Neural progenitor cell (in vitro differentiated cells): ENCODE measurements at regions not wholly inside any gene's neighbourhood (a gene's known extent, or its start where the extent isn't known, plus 50 kb on each side); places are given as distances from the start of the nearest gene placed in this dataset.

Experiments
- DNase-seq: peaks from one replicate; pipeline ENCODE4 v3.0.0-alpha.2; 2016; ENCODE audit warnings: low spot score
- H2AFZ ChIP-seq: fragments of 200-600 bp; sonication (generic); replicated peaks from 2 replicates; pipeline ENCODE4 v1.6.1; 2016; ENCODE audit warnings: antibody characterized with exemption
- H3F3A ChIP-seq: fragments of 200-600 bp; sonication (generic); 2 replicates; pipeline ENCODE4 v1.6.1; 2016; ENCODE audit warnings: antibody characterized with exemption, low read depth
- H3K27ac ChIP-seq: fragments of 200-600 bp; sonication (generic); 2 replicates; pipeline ENCODE4 v1.5.1; 2016; ENCODE audit warnings: mild to moderate bottlenecking
- H3K27me3 ChIP-seq: fragments of 200-600 bp; sonication (generic); 2 replicates; pipeline ENCODE4 v1.6.1; 2016; ENCODE audit warnings: mild to moderate bottlenecking, moderate library complexity
- H3K36me3 ChIP-seq: fragments of 200-600 bp; sonication (generic); 2 replicates; pipeline ENCODE4 v1.5.1; 2016
- H3K4me1 ChIP-seq: fragments of 200-600 bp; sonication (generic); 2 replicates; pipeline ENCODE4 v1.6.1; 2016; ENCODE audit warnings: mixed run types
- H3K4me2 ChIP-seq: fragments of 200-600 bp; sonication (generic); 2 replicates; pipeline ENCODE4 v1.6.1; 2016
- H3K4me3 ChIP-seq: fragments of 200-600 bp; sonication (generic); 2 replicates; pipeline ENCODE4 v1.5.1; 2016
- H3K79me2 ChIP-seq: fragments of 200-600 bp; sonication (generic); 2 replicates; pipeline ENCODE4 v1.6.1; 2016; ENCODE audit warnings: low read depth
- H3K9ac ChIP-seq: fragments of 200-600 bp; sonication (generic); 2 replicates; pipeline ENCODE4 v1.6.1; 2016
- H3K9me3 ChIP-seq: fragments of 200-600 bp; sonication (generic); 2 replicates; pipeline ENCODE4 v1.5.1; 2016; ENCODE audit warnings: low read depth
- H4K20me1 ChIP-seq: fragments of 200-600 bp; sonication (generic); 2 replicates; pipeline ENCODE4 v1.6.1; 2016; ENCODE audit warnings: low read depth
- H3K27ac Mint-ChIP-seq: 3 replicates; pipeline ENCODE4 v1.8.0; 2021; ENCODE audit warnings: mixed read lengths
- H3K27me3 Mint-ChIP-seq: 2 replicates; pipeline ENCODE4 v1.8.0; 2022; ENCODE audit warnings: low read depth, mild to moderate bottlenecking, inconsistent platforms, moderate library complexity, mixed read lengths; ENCODE audit not compliant: insufficient read depth
- H3K36me3 Mint-ChIP-seq: 3 replicates; pipeline ENCODE4 v1.8.0; 2021; ENCODE audit warnings: mixed read lengths
- H3K4me1 Mint-ChIP-seq: 3 replicates; pipeline ENCODE4 v1.8.0; 2021; ENCODE audit warnings: mixed read lengths
- H3K4me3 Mint-ChIP-seq: 3 replicates; pipeline ENCODE4 v1.8.0; 2021; ENCODE audit warnings: mild to moderate bottlenecking, moderate library complexity, mixed read lengths
- H3K9me3 Mint-ChIP-seq: 3 replicates; pipeline ENCODE4 v1.8.0; 2020; ENCODE audit warnings: mixed read lengths
- CTCF ChIP-seq: fragments of 200-600 bp; sonication (generic); IDR thresholded peaks from 2 replicates; pipeline ENCODE4 v1.5.1; 2017; ENCODE audit warnings: antibody characterized with exemption, mild to moderate bottlenecking
- EZH2 ChIP-seq: fragments of 200-600 bp; sonication (generic); IDR thresholded peaks from 2 replicates; pipeline ENCODE4 v1.6.1; 2017; ENCODE audit warnings: antibody characterized with exemption, mild to moderate bottlenecking, moderate library complexity
- EZH2phosphoT487 ChIP-seq: fragments of 200-600 bp; sonication (generic); IDR thresholded peaks from 2 replicates; pipeline ENCODE4 v1.6.1; 2017; ENCODE audit warnings: antibody characterized with exemption

- H3K4me3 ChIP-seq, result no peak overlapping the region
- no peak overlapping the region for H3K9ac ChIP-seq
- no peaks in the 10 kb centered on the region for H3K9me3 ChIP-seq
- no peaks in the 10 kb centered on the region for H3K27me3 Mint-ChIP-seq
- no peaks in the 10 kb centered on the region for H3F3A ChIP-seq
- no peak for DNase-seq
- no peak overlapping the region for H3K4me2 ChIP-seq
- H3K27me3 ChIP-seq, result no peaks in the 10 kb centered on the region
- H4K20me1 ChIP-seq, result no peaks in the 10 kb centered on the region
- H3K27ac Mint-ChIP-seq, result no peak overlapping the region
- no peak overlapping the region for H3K27ac ChIP-seq
- TF ChIP-seq CTCF (no peak), EZH2 (no peak), EZH2phosphoT487 (no peak)
- H3K36me3 Mint-ChIP-seq, result no peaks in the 10 kb centered on the region
- no peaks in the 10 kb centered on the region for H3K4me1 Mint-ChIP-seq
- no peaks in the 10 kb centered on the region for H3K9me3 Mint-ChIP-seq
- no peaks in the 10 kb centered on the region for H3K79me2 ChIP-seq
- no peak overlapping the region for H2AFZ ChIP-seq
- no peaks in the 10 kb centered on the region for H3K36me3 ChIP-seq
- H3K4me1 ChIP-seq, result no peaks in the 10 kb centered on the region
- H3K4me3 Mint-ChIP-seq, result no peak overlapping the region
Measured at GRCh38 chr5:38086777-38087176, 171.6 kb upstream of the EGFLAM start.

- Histone ChIP-seq H3K9me3 (no peaks in the 10 kb centered on the region), H3K79me2 (no peaks in the 10 kb centered on the region), H3K4me1 (no peaks in the 10 kb centered on the region), H3K27ac (no peak overlapping the region), H3K4me3 (no peak overlapping the region), H3K4me2 (no peak overlapping the region), H3K9ac (no peak overlapping the region), H3F3A (no peaks in the 10 kb centered on the region), H4K20me1 (no peaks in the 10 kb centered on the region), H3K27me3 (no peaks in the 10 kb centered on the region), H2AFZ (no peak overlapping the region), H3K36me3 (no peaks in the 10 kb centered on the region)
- DNase-seq, result no peak
- Mint-ChIP-seq H3K9me3 (no peaks in the 10 kb centered on the region), H3K4me1 (no peaks in the 10 kb centered on the region), H3K27me3 (no peaks in the 10 kb centered on the region), H3K4me3 (no peak overlapping the region), H3K27ac (no peak overlapping the region), H3K36me3 (no peaks in the 10 kb centered on the region)
- TF ChIP-seq CTCF (no peak), EZH2 (no peak), EZH2phosphoT487 (no peak)
Measured at GRCh38 chr5:38079620-38080402, 178.5 kb upstream of the EGFLAM start.

GRCh38 chr5:38078161-38078560, 180.2 kb upstream of the EGFLAM start:
- no peak for DNase-seq
- no peak overlapping the region for H3K27ac Mint-ChIP-seq
- no peak overlapping the region for H3K4me3 Mint-ChIP-seq
- Histone ChIP-seq H2AFZ (no peak overlapping the region), H4K20me1 (no peaks in the 10 kb centered on the region), H3K9me3 (no peaks in the 10 kb centered on the region), H3K4me3 (no peak overlapping the region), H3K9ac (no peak overlapping the region), H3K27me3 (no peaks in the 10 kb centered on the region), H3K79me2 (no peaks in the 10 kb centered on the region), H3K4me2 (no peak overlapping the region), H3K36me3 (no peaks in the 10 kb centered on the region), H3K27ac (no peak overlapping the region), H3F3A (no peaks in the 10 kb centered on the region), H3K4me1 (no peaks in the 10 kb centered on the region)
- TF ChIP-seq CTCF, result no peak
- no peak for TF ChIP-seq EZH2
- TF ChIP-seq EZH2phosphoT487, result no peak
- no peaks in the 10 kb centered on the region for H3K36me3 Mint-ChIP-seq
- no peaks in the 10 kb centered on the region for H3K9me3 Mint-ChIP-seq
- H3K4me1 Mint-ChIP-seq, result no peaks in the 10 kb centered on the region
- no peaks in the 10 kb centered on the region for H3K27me3 Mint-ChIP-seq
